A673 (cell line): ENCODE measurements at regions not wholly inside any gene's neighbourhood (a gene's known extent, or its start where the extent isn't known, plus 50 kb on each side); places are given as distances from the start of the nearest gene placed in this dataset.

ENCODE experiments used
- EZH2 ChIP-seq: fragments of 200-600 bp; sonication (generic); IDR thresholded peaks from 2 replicates; pipeline ENCODE4 v1.6.1; 2017; ENCODE audit warnings: borderline replicate concordance, low read depth, mild to moderate bottlenecking, mixed read lengths, antibody characterized with exemption, low read length; ENCODE audit not compliant: poor library complexity, severe bottlenecking
- TF ChIP-seq, protein P1 (sequence below): fragments of 300-800, 200-600 bp; sonication (generic); conservative IDR thresholded peaks from 2 replicates; pipeline ENCODE4 v1.5.1; 2017; ENCODE audit warnings: low read depth, mild to moderate bottlenecking, antibody characterized with exemption, low read length, moderate library complexity, mixed read lengths

DNA sequence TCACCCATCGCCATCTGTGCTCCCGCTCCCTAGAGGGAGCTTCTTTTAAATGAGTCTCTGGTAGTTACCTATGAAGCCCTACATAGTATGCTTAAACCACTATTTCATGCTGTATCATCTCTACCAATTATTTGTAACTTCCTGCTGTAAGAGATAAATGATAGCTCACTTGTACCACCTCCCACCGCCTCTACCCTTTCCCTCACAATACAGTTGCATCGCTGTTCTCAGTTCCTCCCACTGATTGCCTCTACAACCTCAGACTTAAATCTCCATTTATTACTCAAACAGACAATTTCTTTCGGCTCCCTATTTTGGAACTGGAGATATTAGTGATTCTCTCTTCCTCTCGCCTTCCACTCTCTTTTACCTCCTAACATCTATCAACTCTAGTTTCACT is 222.9 kb upstream of the ZC3H12C start:
- TF ChIP-seq, protein P1, sequence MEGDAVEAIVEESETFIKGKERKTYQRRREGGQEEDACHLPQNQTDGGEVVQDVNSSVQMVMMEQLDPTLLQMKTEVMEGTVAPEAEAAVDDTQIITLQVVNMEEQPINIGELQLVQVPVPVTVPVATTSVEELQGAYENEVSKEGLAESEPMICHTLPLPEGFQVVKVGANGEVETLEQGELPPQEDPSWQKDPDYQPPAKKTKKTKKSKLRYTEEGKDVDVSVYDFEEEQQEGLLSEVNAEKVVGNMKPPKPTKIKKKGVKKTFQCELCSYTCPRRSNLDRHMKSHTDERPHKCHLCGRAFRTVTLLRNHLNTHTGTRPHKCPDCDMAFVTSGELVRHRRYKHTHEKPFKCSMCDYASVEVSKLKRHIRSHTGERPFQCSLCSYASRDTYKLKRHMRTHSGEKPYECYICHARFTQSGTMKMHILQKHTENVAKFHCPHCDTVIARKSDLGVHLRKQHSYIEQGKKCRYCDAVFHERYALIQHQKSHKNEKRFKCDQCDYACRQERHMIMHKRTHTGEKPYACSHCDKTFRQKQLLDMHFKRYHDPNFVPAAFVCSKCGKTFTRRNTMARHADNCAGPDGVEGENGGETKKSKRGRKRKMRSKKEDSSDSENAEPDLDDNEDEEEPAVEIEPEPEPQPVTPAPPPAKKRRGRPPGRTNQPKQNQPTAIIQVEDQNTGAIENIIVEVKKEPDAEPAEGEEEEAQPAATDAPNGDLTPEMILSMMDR, result no peak
- no peak for TF ChIP-seq EZH2
